Natural killer cell (primary cell): ENCODE measurements at regions not wholly inside any gene's neighbourhood (a gene's known extent, or its start where the extent isn't known, plus 50 kb on each side); places are given as distances from the start of the nearest gene placed in this dataset.

ENCODE experiments used
- ATAC-seq, 3 donors: fragments of 150-1000 bp in 2 of 3; fragments of 200-7000 bp in 1 of 3; cut with Tn5 transposase; 1 replicate in 1 of 3; 2 replicates in 2 of 3; pipeline ENCODE4 v1.10.0; 2021; ENCODE audit warnings: mild to moderate bottlenecking in 2 of 3, moderate library complexity in 2 of 3
- DNase-seq, 2 donors: peaks; one replicate each; pipeline versions ENCODE4 v3.0.0 to v3.0.0-alpha.2; 2013 to 2021; ENCODE audit warnings: mixed read lengths in 1 of 2
- H3K27ac ChIP-seq: one replicate; pipeline ENCODE4 v1.5.1; 2013; ENCODE audit warnings: mild to moderate bottlenecking, low read length
- H3K27me3 ChIP-seq: one replicate; pipeline ENCODE4 v1.6.1; 2013; ENCODE audit warnings: low read length; ENCODE audit not compliant: control insufficient read depth, insufficient read depth
- H3K36me3 ChIP-seq: one replicate; pipeline ENCODE4 v1.6.1; 2013; ENCODE audit warnings: low read length; ENCODE audit not compliant: control insufficient read depth, insufficient read depth
- H3K4me1 ChIP-seq: one replicate; pipeline ENCODE4 v1.6.1; 2013; ENCODE audit warnings: low read length; ENCODE audit not compliant: control insufficient read depth, insufficient read depth
- H3K4me3 ChIP-seq: one replicate; pipeline ENCODE4 v1.5.1; 2013; ENCODE audit warnings: low read length
- H3K9me3 ChIP-seq: one replicate; pipeline ENCODE4 v1.6.1; 2013; ENCODE audit warnings: low read length; ENCODE audit not compliant: control insufficient read depth, insufficient read depth
- H3K27ac Mint-ChIP-seq, 2 donors: one replicate each; pipeline ENCODE4 v1.8.0; 2022; ENCODE audit warnings: mild to moderate bottlenecking in 2 of 2, mixed read lengths in 2 of 2, moderate library complexity in 1 of 2
- H3K27me3 Mint-ChIP-seq, 2 donors: one replicate each; pipeline ENCODE4 v1.8.0; 2022; ENCODE audit warnings: low read depth in 2 of 2, mixed read lengths in 2 of 2
- H3K36me3 Mint-ChIP-seq: one replicate; pipeline ENCODE4 v1.8.0; 2022; ENCODE audit warnings: mixed read lengths
- H3K4me1 Mint-ChIP-seq, 2 donors: one replicate each; pipeline ENCODE4 v1.8.0; 2022; ENCODE audit warnings: mixed read lengths in 2 of 2
- H3K4me3 Mint-ChIP-seq: one replicate; pipeline ENCODE4 v1.8.0; 2022; ENCODE audit warnings: mild to moderate bottlenecking, moderate library complexity, mixed read lengths
- H3K9me3 Mint-ChIP-seq, 2 donors: one replicate each; pipeline ENCODE4 v1.8.0; 2022; ENCODE audit warnings: mixed read lengths in 2 of 2
- CTCF ChIP-seq: fragments of 200-600 bp; IDR thresholded peaks from one replicate; pipeline ENCODE4 v1.8.0; 2022; ENCODE audit warnings: antibody characterized with exemption
- WGBS: methylation state at CpG from one replicate; pipeline ENCODE4 v1.1.7; 2013; ENCODE audit warnings: missing lambda C conversion rate; ENCODE audit not compliant: insufficient coverage; 5-methylcytosine and 5-hydroxymethylcytosine counted together
- intact Hi-C: fragments of 100-400 bp; cut with micrococcal nuclease; formaldehyde crosslinking; loops from one replicate; pipeline ENCODE4 v1.14.2; 2022

- Histone ChIP-seq H3K4me1 (no peaks in the 10 kb centered on the region), H3K4me3 (no peak overlapping the region), H3K27me3 (no peaks in the 10 kb centered on the region), H3K36me3 (no peaks in the 10 kb centered on the region), H3K27ac (no peak overlapping the region), H3K9me3 (no peaks in the 10 kb centered on the region)
- DNase-seq (no peak), ATAC-seq (no peak)
- H3K36me3 Mint-ChIP-seq, result no peaks in the 10 kb centered on the region
- TF ChIP-seq CTCF, result no peak
- no peaks in the 10 kb centered on the region for H3K4me1 Mint-ChIP-seq
- H3K9me3 Mint-ChIP-seq, result peaks cover 0 to 2% of the 10 kb centered on the region in 2 donors
- WGBS, result 83% methylated on average over 1 of the region's 1 CpG
- H3K27ac Mint-ChIP-seq, result no peak overlapping the region
- no peak overlapping the region for H3K4me3 Mint-ChIP-seq
- intact Hi-C loops, result no loop called here
- peaks cover 2 to 17% of the 10 kb centered on the region in 2 donors for H3K27me3 Mint-ChIP-seq
Measured at GRCh38 chrX:129058405-129058804, 464.9 kb downstream of the SMARCA1 start.

DNA sequence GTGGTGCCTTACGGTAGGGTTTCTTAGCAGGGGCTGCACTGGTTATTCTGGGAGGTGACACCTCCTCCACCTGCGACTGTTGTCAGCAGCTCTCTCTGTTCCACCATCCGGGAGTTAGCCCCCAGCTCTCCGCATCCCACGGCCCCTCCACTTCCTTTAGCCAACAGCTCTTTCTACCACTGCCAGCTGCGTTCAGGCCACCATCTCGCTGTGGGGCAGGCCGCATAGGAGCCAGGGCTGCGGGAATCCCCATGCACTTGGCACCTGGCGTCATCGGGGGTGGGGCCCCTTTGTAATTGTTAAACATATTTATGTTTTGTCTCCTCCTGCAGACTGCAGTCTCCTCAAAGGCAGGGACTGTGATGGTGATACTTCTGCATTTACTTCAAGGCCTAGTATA is 480.2 kb downstream of the SMARCA1 start:
- Mint-ChIP-seq H3K4me3 (no peak overlapping the region), H3K9me3 (peaks cover 0 to 2% of the 10 kb centered on the region in 2 donors)
- WGBS, result 87% methylated on average over 4 of the region's 11 CpGs

DNA sequence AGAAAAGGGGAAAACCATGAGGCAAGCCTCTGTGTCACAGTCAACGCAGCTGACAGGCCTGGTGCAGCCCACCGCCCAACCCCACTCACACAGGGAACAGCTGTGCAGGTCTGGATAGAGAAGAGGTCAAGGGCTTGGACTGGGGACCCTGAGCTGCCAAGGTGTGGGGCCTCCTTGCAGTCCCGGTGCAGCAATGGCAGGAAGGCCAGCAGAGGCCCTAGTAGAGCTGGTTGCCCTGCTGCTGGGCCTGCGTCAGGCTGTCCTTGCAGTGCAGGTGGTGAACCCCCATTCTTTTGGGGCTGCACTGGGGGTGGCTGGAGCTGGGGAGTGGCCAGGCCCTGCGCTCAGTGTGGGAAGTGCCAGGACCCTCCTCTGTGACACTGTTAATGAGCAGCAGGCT is 482.0 kb downstream of the SMARCA1 start:
- no peak overlapping the region for H3K27ac Mint-ChIP-seq
- peaks cover 0 to 2% of the 10 kb centered on the region in 2 donors for H3K9me3 Mint-ChIP-seq
- no peaks in the 10 kb centered on the region for H3K36me3 ChIP-seq
- H3K4me3 Mint-ChIP-seq, result no peak overlapping the region
- no peaks in the 10 kb centered on the region for H3K27me3 ChIP-seq
- WGBS, result 83% methylated on average over 5 of the region's 5 CpGs
- no peak for ATAC-seq
- DNase-seq, result no peak
- intact Hi-C loops, result no loop called here
- H3K27me3 Mint-ChIP-seq, result no peaks in the 10 kb centered on the region
- no peaks in the 10 kb centered on the region for H3K4me1 ChIP-seq
- no peaks in the 10 kb centered on the region for H3K4me1 Mint-ChIP-seq
- TF ChIP-seq CTCF, result no peak
- no peaks in the 10 kb centered on the region for H3K9me3 ChIP-seq
- no peak overlapping the region for H3K4me3 ChIP-seq
- no peaks in the 10 kb centered on the region for H3K36me3 Mint-ChIP-seq
- H3K27ac ChIP-seq, result no peak overlapping the region

More for the DNA sequence above, 480.2 kb downstream of the SMARCA1 start:
- intact Hi-C loops, result no loop called here
- Histone ChIP-seq H3K27me3 (no peaks in the 10 kb centered on the region), H3K9me3 (no peaks in the 10 kb centered on the region), H3K36me3 (no peaks in the 10 kb centered on the region), H3K4me1 (no peaks in the 10 kb centered on the region), H3K27ac (no peak overlapping the region), H3K4me3 (no peak overlapping the region)
- no peaks in the 10 kb centered on the region for H3K36me3 Mint-ChIP-seq
- DNase-seq, result no peak
- no peaks in the 10 kb centered on the region for H3K4me1 Mint-ChIP-seq
- TF ChIP-seq CTCF, result no peak
- ATAC-seq, result no peak
- no peak overlapping the region for H3K27ac Mint-ChIP-seq
- H3K27me3 Mint-ChIP-seq, result no peaks in the 10 kb centered on the region

DNA sequence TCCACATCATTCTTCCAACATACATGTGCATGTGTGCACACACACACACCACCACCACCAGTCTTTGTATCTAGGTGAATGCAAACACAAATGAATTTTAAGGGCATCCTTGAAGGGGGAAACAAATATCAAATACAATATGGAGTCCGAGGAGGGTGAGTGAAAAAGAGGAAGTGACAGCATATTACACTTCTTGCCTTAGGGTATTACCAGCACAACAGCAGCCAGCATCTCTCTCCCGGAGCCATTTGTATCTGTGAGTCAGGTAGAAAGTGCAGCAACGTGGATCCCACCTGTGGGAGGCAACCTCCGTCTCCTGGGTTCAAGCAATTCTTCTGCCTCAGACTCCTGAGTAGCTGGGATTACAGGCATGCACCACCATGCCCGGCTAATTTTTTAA is 483.2 kb downstream of the SMARCA1 start:
- no peaks in the 10 kb centered on the region for H3K9me3 Mint-ChIP-seq

More for the DNA sequence above, 483.2 kb downstream of the SMARCA1 start:
- H3K27ac Mint-ChIP-seq, result no peak overlapping the region
- H3K27me3 Mint-ChIP-seq, result no peaks in the 10 kb centered on the region
- WGBS, result 81% methylated on average over 4 of the region's 5 CpGs
- TF ChIP-seq CTCF, result no peak
- intact Hi-C loops, result no loop called here
- ATAC-seq, result no peak
- no peak overlapping the region for H3K4me3 Mint-ChIP-seq
- Histone ChIP-seq H3K27ac (no peak overlapping the region), H3K36me3 (no peaks in the 10 kb centered on the region), H3K27me3 (no peaks in the 10 kb centered on the region), H3K4me1 (no peaks in the 10 kb centered on the region), H3K4me3 (no peak overlapping the region), H3K9me3 (no peaks in the 10 kb centered on the region)
- H3K4me1 Mint-ChIP-seq, result no peaks in the 10 kb centered on the region
- DNase-seq, result no peak
- H3K36me3 Mint-ChIP-seq, result no peaks in the 10 kb centered on the region
